HEK293T (cell line): ENCODE measurements at regions not wholly inside any gene's neighbourhood (a gene's known extent, or its start where the extent isn't known, plus 50 kb on each side); places are given as distances from the start of the nearest gene placed in this dataset.

Source experiments
- CTCF ChIA-PET: fragments of 350-600 bp; formaldehyde crosslinking; extraction: SDS; loops from one replicate; lab custom pipeline; 2021; ENCODE audit warnings: antibody characterized with exemption, inconsistent platforms; lab: Yijun Ruan, JAX
- POLR2A ChIA-PET: fragments of 350-600 bp; formaldehyde crosslinking; extraction: SDS; loops from one replicate; lab custom pipeline; 2020; ENCODE audit warnings: antibody characterized with exemption, inconsistent platforms; lab: Yijun Ruan, JAX
- DNase-seq: peaks from one replicate; pipeline ENCODE4 v3.0.0; 2012; ENCODE audit warnings: mixed read lengths; ENCODE audit errors: extremely low spot score
- ARNT ChIP-seq: fragments of 450-650 bp; IDR thresholded peaks from 2 replicates; pipeline ENCODE4 v1.6.1; 2017; ENCODE audit warnings: mild to moderate bottlenecking
- BHLHE40 ChIP-seq: fragments of 450-650 bp; IDR thresholded peaks from 2 replicates; pipeline ENCODE4 v1.6.1; 2016; ENCODE audit warnings: mild to moderate bottlenecking, moderate library complexity, borderline replicate concordance
- CTBP1 ChIP-seq: fragments of 450-650 bp; IDR thresholded peaks from 2 replicates; pipeline ENCODE4 v1.6.1; 2016; ENCODE audit warnings: borderline replicate concordance
- ELF4 ChIP-seq: fragments of 450-650 bp; IDR thresholded peaks from 2 replicates; pipeline ENCODE4 v1.6.1; 2017; ENCODE audit warnings: antibody characterized with exemption
- FOXA1 ChIP-seq: fragments of 450-650 bp; IDR thresholded peaks from 2 replicates; pipeline ENCODE4 v1.6.1; 2016; ENCODE audit warnings: mild to moderate bottlenecking
- FOXK2 ChIP-seq: fragments of 450-650 bp; IDR thresholded peaks from 2 replicates; pipeline ENCODE4 v1.6.1; 2016; ENCODE audit warnings: mild to moderate bottlenecking
- FOXM1 ChIP-seq: fragments of 450-650 bp; IDR thresholded peaks from 2 replicates; pipeline ENCODE4 v1.6.1; 2017; ENCODE audit warnings: mild to moderate bottlenecking, borderline replicate concordance
- HDGF ChIP-seq: fragments of 450-650 bp; IDR thresholded peaks from 2 replicates; pipeline ENCODE4 v1.6.1; 2017; ENCODE audit warnings: antibody characterized with exemption, borderline replicate concordance
- L3MBTL2 ChIP-seq: fragments of 450-650 bp; conservative IDR thresholded peaks from 2 replicates; pipeline ENCODE4 v1.6.1; 2016; ENCODE audit warnings: mild to moderate bottlenecking
- LEF1 ChIP-seq: fragments of 450-650 bp; IDR thresholded peaks from 2 replicates; pipeline ENCODE4 v1.6.1; 2017; ENCODE audit warnings: mild to moderate bottlenecking, borderline replicate concordance
- NFRKB ChIP-seq: fragments of 450-650 bp; IDR thresholded peaks from 2 replicates; pipeline ENCODE4 v1.6.1; 2016; ENCODE audit warnings: mild to moderate bottlenecking, moderate library complexity
- SP1 ChIP-seq: fragments of 450-650 bp; IDR thresholded peaks from 2 replicates; pipeline ENCODE4 v1.6.1; 2017
- SUZ12 ChIP-seq: fragments of 450-650 bp; IDR thresholded peaks from 2 replicates; pipeline ENCODE4 v1.6.1; 2016; ENCODE audit warnings: mild to moderate bottlenecking
- TARDBP ChIP-seq: fragments of 450-650 bp; IDR thresholded peaks from 2 replicates; pipeline ENCODE4 v1.6.1; 2016
- ZNF384 ChIP-seq: fragments of 450-650 bp; IDR thresholded peaks from 2 replicates; pipeline ENCODE4 v1.6.1; 2016
- TF ChIP-seq, protein P1 (sequence below): fragments of 450-650 bp; IDR thresholded peaks from 2 replicates; pipeline ENCODE4 v1.6.1; 2016

DNA sequence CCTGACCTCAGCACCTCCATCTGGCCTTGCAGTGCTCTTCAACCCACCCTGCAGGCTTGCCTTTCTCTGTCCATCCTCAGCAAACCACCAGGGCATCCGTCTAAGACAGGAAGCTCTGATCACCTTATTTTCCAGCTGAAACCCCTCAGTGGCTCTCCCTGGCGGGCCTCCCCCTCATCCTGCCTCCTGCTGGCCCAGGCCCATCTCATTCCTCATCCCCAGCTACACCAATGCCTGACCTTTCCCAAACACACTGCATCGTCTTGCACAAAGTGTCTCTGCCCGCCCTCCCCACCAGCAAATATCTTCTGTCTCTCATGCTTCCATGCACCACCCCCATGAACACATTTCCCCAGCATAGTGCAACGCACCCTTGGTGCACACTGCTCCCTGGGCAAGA is 205.0 kb downstream of the TOMM20 start:
- CTCF ChIA-PET: no interaction called here
- no peak for DNase-seq
- TF ChIP-seq ZNF384 (no peak), NFRKB (no peak), SP1 (no peak), LEF1 (no peak), CTBP1 (no peak), TARDBP (no peak), FOXA1 (no peak), L3MBTL2 (no peak), BHLHE40 (no peak), ELF4 (no peak), FOXM1 (no peak), HDGF (no peak), FOXK2 (no peak), ARNT (no peak), SUZ12 (no peak)
- TF ChIP-seq, protein P1, sequence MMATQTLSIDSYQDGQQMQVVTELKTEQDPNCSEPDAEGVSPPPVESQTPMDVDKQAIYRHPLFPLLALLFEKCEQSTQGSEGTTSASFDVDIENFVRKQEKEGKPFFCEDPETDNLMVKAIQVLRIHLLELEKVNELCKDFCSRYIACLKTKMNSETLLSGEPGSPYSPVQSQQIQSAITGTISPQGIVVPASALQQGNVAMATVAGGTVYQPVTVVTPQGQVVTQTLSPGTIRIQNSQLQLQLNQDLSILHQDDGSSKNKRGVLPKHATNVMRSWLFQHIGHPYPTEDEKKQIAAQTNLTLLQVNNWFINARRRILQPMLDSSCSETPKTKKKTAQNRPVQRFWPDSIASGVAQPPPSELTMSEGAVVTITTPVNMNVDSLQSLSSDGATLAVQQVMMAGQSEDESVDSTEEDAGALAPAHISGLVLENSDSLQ: no peak
- POLR2A ChIA-PET: no interaction called here

DNA sequence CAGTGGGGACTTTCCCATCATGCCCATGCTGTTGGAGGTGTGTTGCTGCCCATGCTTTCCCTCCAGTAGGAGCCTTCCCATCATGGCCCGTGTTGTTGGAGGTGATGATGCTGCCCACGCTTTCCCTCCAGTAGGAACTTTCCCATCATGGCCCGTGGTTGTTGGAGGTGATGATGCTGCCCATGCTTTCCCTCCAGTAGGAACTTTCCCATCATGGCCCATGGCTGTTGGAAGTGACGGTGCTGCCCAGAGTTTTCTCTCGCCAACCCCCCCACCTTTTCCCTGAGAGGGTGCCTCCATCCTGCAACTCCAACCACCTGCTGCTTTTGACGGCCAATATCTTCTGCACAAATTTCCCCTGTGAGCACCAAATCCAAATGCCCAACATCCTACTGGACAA is 205.7 kb downstream of the TOMM20 start:
- TF ChIP-seq SUZ12: no peak
- TF ChIP-seq, protein P1: no peak
- no peak for TF ChIP-seq ZNF384
- no peak for TF ChIP-seq LEF1
- TF ChIP-seq FOXK2: no peak
- no peak for DNase-seq
- POLR2A ChIA-PET: no interaction called here
- CTCF ChIA-PET: no interaction called here

DNA sequence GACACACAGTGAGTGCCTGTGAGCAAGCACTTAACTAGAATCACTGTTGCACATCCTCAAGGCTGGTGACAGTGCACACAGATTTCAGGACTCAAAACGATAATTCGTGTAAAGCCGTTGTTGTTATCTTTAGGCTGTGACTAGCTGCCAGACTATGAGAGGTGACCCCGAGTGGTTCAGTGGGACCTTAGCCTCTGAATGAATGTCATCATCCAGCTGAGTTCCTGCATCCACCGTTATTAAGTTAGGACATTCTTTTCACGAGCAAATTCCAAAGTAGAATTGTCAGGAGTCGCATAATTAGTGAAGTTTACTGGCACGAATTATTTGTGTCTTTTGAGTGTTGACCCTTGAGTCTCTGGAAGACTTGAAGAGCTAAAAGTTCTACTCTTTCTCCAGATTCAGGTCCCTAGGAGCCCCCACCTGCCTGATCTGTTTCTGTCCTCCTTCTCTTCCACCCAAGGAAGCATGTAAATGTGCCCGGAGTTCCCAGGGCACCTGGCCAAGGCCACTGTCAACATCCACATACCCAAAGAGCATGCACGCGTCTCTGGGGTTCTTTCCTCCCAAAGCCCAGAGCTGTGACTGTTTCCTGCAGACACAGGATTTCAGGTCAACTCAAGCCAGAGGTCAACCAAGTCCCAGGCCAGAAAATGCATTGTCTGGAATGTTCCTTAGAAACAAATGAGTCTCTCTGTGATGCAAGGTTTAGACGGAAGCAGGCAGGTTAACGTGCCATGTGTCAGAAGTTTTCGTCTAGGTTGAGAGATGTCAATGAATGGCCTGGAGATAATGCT is 207.2 kb downstream of the TOMM20 start:
- POLR2A ChIA-PET: no interaction called here
- CTCF ChIA-PET: no interaction called here
- DNase-seq: no peak
- TF ChIP-seq BHLHE40: no peak
- TF ChIP-seq SP1: no peak
- no peak for TF ChIP-seq ELF4
- no peak for TF ChIP-seq TARDBP
- TF ChIP-seq ZNF384: no peak
- TF ChIP-seq CTBP1: no peak
- no peak for TF ChIP-seq L3MBTL2
- no peak for TF ChIP-seq NFRKB
- TF ChIP-seq HDGF: no peak
- TF ChIP-seq LEF1: no peak
- no peak for TF ChIP-seq ARNT
- no peak for TF ChIP-seq SUZ12
- TF ChIP-seq FOXM1: no peak

DNA sequence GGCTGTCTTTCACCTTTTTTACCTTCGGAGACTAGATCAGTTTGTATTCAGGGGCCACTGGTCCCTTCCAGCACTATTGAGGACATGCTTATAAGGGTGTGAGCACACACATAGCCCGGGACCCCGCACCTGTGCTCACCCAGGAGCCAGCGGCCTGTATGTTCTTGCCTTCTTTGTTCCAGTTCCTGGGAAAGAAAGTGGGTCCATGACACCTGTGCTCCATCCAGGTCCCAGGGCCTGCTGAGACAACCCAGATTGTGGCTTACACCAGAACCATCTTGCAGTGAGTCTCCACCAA is 207.8 kb downstream of the TOMM20 start:
- no peak for DNase-seq
- no peak for TF ChIP-seq FOXK2
- TF ChIP-seq, protein P1: no peak
- no peak for TF ChIP-seq FOXM1
- no peak for TF ChIP-seq LEF1
- TF ChIP-seq ARNT: no peak
- TF ChIP-seq L3MBTL2: no peak
- no peak for TF ChIP-seq HDGF
- no peak for TF ChIP-seq CTBP1
- no peak for TF ChIP-seq FOXA1
- no peak for TF ChIP-seq SP1
- CTCF ChIA-PET: no interaction called here
- POLR2A ChIA-PET: no interaction called here

DNA sequence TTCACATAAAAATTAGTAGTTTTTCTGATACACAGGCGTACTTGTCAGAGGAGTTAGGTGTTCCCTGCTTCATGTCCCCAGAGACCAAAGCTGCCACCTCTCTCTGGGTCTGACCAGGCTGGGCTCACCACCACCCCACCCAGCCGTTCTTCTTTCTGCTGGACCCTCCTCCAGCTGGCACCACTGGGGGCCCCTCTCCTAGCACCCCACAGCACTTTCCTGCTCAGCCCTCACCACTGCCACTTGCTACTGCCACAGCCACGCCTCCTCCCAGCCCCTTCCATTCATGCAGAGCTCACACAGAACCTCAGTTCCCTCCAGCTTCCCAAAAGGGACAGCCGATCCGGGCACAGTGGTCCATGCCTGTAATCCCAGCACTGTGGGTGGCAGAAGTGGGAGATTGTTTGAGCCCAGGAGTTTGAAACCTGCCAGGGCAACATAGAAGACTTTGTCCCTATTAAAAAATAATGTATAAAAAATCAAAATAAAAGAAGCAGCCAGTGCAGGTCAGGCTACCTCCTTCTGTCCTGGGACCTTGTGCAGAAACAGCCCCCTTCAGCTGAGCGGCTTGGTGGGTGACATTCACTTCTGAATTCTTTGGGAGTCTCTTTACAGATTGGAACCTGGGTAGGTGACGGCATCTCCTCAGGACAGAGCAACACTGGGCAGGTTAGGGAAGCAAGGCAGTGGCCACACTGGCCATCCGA is 208.3 kb downstream of the TOMM20 start:
- DNase-seq: no peak
- CTCF ChIA-PET: no interaction called here
- POLR2A ChIA-PET: no interaction called here
- TF ChIP-seq FOXM1 (no peak), BHLHE40 (no peak), SUZ12 (no peak), NFRKB (no peak), FOXA1 (no peak), TARDBP (no peak), L3MBTL2 (no peak), ARNT (no peak), SP1 (no peak), HDGF (no peak), ZNF384 (no peak), ELF4 (no peak), LEF1 (no peak), FOXK2 (no peak), CTBP1 (no peak)
